D721Med (cell line): ENCODE measurements at regions not wholly inside any gene's neighbourhood (a gene's known extent, or its start where the extent isn't known, plus 50 kb on each side); places are given as distances from the start of the nearest gene placed in this dataset.
"Not testable (repeated sequence)": the region's sequence is repeated elsewhere in the genome, so short reads cannot be mapped to it uniquely, and the experiment has no call there.

Source experiments
- DNase-seq: peaks from one replicate; pipeline ENCODE4 v3.0.0; 2011; ENCODE audit warnings: low spot score; ENCODE audit not compliant: insufficient read length
- FAIRE-seq: peaks from 2 replicates; lab custom pipeline; 2011; peaks lifted over from hg19 to GRCh38; lab: Jason Lieb, UNC
- CTCF ChIP-seq: IDR thresholded peaks from 2 replicates; pipeline ENCODE4 v1.5.1; 2012; ENCODE audit warnings: mild to moderate bottlenecking, control low read depth; ENCODE audit not compliant: insufficient read depth; ENCODE audit errors: missing control alignments

- FAIRE-seq (no peak), DNase-seq (no peak)
- no peak for TF ChIP-seq CTCF
These were observed 298.1 kb upstream of the SGO1 start for GRCh38 chr3:20484126-20484525.

GRCh38 chr3:20482350-20482749 is 296.3 kb upstream of the SGO1 start:
- FAIRE-seq: no peak
- no peak for DNase-seq
- TF ChIP-seq CTCF: no peak

GRCh38 chr3:20480786-20481365 is 294.9 kb upstream of the SGO1 start:
- FAIRE-seq: no peak
- no peak for TF ChIP-seq CTCF
- no peak for DNase-seq

GRCh38 chr3:20478436-20478835 is 292.4 kb upstream of the SGO1 start:
- DNase-seq (no peak), FAIRE-seq (no peak)
- no peak for TF ChIP-seq CTCF

GRCh38 chr3:20464237-20464636 is 278.2 kb upstream of the SGO1 start:
- FAIRE-seq, DNase-seq: not testable (repeated sequence)

- TF ChIP-seq CTCF: no peak
- FAIRE-seq (no peak), DNase-seq (no peak)
These were observed 276.7 kb upstream of the SGO1 start for GRCh38 chr3:20462723-20463122.

- no peak for FAIRE-seq
- no peak for TF ChIP-seq CTCF
- no peak for DNase-seq
These were observed 276.2 kb upstream of the SGO1 start for GRCh38 chr3:20462226-20462625.

GRCh38 chr3:20458994-20459716 is 273.1 kb upstream of the SGO1 start:
- no peak for DNase-seq
- FAIRE-seq: no peak
- TF ChIP-seq CTCF: no peak
